Endodermal cell (in vitro differentiated cells): ENCODE measurements at regions not wholly inside any gene's neighbourhood (a gene's known extent, or its start where the extent isn't known, plus 50 kb on each side); places are given as distances from the start of the nearest gene placed in this dataset.

Experiments used
- DNase-seq: peaks from one replicate; pipeline ENCODE4 v3.0.0-alpha.2; 2017
- H3K27ac ChIP-seq: 2 replicates; pipeline ENCODE4 v1.5.1; 2013; ENCODE audit warnings: mild to moderate bottlenecking, low read depth, low read length, moderate library complexity
- H3K27me3 ChIP-seq: 2 replicates; pipeline ENCODE4 v1.6.1; 2013; ENCODE audit warnings: mild to moderate bottlenecking, low read length, moderate library complexity; ENCODE audit not compliant: insufficient read depth, control insufficient read depth, poor library complexity, severe bottlenecking
- H3K36me3 ChIP-seq: 2 replicates; pipeline ENCODE4 v1.7.0; 2013; ENCODE audit warnings: mild to moderate bottlenecking, low read length, moderate library complexity; ENCODE audit not compliant: control insufficient read depth, insufficient read depth
- H3K4me1 ChIP-seq: one replicate; pipeline ENCODE4 v1.7.0; 2013; ENCODE audit warnings: low read length; ENCODE audit not compliant: control insufficient read depth, insufficient read depth
- H3K4me3 ChIP-seq: 2 replicates; pipeline ENCODE4 v1.5.1; 2013; ENCODE audit warnings: mild to moderate bottlenecking, low read length, moderate library complexity
- H3K9ac ChIP-seq: 2 replicates; pipeline ENCODE4 v1.6.1; 2013; ENCODE audit warnings: mild to moderate bottlenecking, low read length, moderate library complexity; ENCODE audit not compliant: poor library complexity, severe bottlenecking; ENCODE audit errors: extremely low read depth
- H3K9me3 ChIP-seq: 2 replicates; pipeline ENCODE4 v1.6.1; 2013; ENCODE audit warnings: mild to moderate bottlenecking, low read length, moderate library complexity; ENCODE audit not compliant: control insufficient read depth
- H3K27ac Mint-ChIP-seq: 2 replicates; pipeline ENCODE4 v1.8.0; 2020; ENCODE audit warnings: mixed read lengths
- H3K27me3 Mint-ChIP-seq: 2 replicates; pipeline ENCODE4 v1.8.0; 2021; ENCODE audit warnings: mild to moderate bottlenecking, mixed read lengths; ENCODE audit not compliant: insufficient read depth
- H3K36me3 Mint-ChIP-seq: 2 replicates; pipeline ENCODE4 v1.8.0; 2020; ENCODE audit warnings: low read depth, mixed read lengths
- H3K4me1 Mint-ChIP-seq: 2 replicates; pipeline ENCODE4 v1.8.0; 2020; ENCODE audit warnings: mixed read lengths
- H3K4me3 Mint-ChIP-seq: 2 replicates; pipeline ENCODE4 v1.8.0; 2020; ENCODE audit warnings: mild to moderate bottlenecking, moderate library complexity, mixed read lengths
- H3K9me3 Mint-ChIP-seq: 2 replicates; pipeline ENCODE4 v1.8.0; 2020; ENCODE audit warnings: mild to moderate bottlenecking, mixed read lengths
- WGBS, 2 experiments: methylation state at CpG; one replicate each; pipeline versions ENCODE4 v1.1.5 to v1.1.7; 2013; ENCODE audit warnings: missing lambda C conversion rate in 2 of 2, mixed read lengths in 1 of 2; ENCODE audit not compliant: insufficient coverage in 1 of 2, insufficient read length in 1 of 2; 5-methylcytosine and 5-hydroxymethylcytosine counted together
- TF ChIP-seq, protein P1 (sequence below): fragments of 200-600 bp; sonication (generic); conservative IDR thresholded peaks from 2 replicates; pipeline ENCODE4 v1.5.0; 2021; ENCODE audit warnings: antibody characterized with exemption, mild to moderate bottlenecking

DNA sequence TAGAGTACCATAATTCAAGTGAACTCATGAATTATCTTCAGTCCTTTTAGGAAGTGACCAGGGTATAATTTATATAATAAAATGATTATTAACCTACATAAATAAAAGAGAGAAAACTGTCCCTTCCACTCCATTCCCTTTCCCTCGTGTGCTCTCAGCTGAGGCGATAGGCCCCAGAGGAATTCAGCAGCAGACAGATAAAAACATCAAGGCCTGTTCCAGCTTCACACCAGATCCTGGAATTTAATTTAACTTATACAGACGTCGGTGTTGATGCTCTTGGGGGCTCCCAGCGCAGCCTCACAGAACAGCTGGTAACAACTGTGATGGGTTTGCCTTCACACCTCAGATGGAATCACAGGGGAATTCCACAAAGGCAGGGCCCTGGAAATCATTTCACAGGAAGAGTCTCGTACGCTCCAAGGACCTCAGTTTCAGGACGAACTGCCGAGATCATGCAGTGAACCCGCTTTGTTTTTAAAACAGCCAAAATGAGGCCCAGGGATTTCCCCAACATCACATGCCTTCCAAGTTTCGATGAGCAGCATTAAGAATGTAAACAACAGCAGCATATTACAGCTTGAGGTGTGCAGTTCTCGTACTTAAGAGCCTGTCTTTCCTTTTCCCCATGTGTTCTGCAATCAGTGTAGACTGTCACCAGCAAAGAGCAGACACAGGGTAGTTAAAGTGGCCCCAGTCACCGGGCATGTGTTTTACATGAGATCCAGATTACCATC lies 73.6 kb upstream of the ALDH1B1 start:
- H3K9me3 ChIP-seq = no peaks in the 10 kb centered on the region
- Mint-ChIP-seq H3K27ac (no peak overlapping the region), H3K36me3 (peaks cover 3% of the 10 kb centered on the region), H3K9me3 (peaks cover 6% of the 10 kb centered on the region), H3K27me3 (peaks cover 26% of the 10 kb centered on the region), H3K4me1 (peaks cover 5% of the 10 kb centered on the region), H3K4me3 (no peak overlapping the region)
- WGBS, 2 experiments = 82 to 84% methylated on average over 11 to 13 of the region's 13 CpGs
- no peaks in the 10 kb centered on the region for H3K4me1 ChIP-seq
- TF ChIP-seq, protein P1, sequence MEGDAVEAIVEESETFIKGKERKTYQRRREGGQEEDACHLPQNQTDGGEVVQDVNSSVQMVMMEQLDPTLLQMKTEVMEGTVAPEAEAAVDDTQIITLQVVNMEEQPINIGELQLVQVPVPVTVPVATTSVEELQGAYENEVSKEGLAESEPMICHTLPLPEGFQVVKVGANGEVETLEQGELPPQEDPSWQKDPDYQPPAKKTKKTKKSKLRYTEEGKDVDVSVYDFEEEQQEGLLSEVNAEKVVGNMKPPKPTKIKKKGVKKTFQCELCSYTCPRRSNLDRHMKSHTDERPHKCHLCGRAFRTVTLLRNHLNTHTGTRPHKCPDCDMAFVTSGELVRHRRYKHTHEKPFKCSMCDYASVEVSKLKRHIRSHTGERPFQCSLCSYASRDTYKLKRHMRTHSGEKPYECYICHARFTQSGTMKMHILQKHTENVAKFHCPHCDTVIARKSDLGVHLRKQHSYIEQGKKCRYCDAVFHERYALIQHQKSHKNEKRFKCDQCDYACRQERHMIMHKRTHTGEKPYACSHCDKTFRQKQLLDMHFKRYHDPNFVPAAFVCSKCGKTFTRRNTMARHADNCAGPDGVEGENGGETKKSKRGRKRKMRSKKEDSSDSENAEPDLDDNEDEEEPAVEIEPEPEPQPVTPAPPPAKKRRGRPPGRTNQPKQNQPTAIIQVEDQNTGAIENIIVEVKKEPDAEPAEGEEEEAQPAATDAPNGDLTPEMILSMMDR = no peak
- no peak for DNase-seq
- peaks cover 5% of the 10 kb centered on the region for H3K27me3 ChIP-seq
- no peak overlapping the region for H3K9ac ChIP-seq
- no peak overlapping the region for H3K4me3 ChIP-seq
- H3K36me3 ChIP-seq = no peaks in the 10 kb centered on the region
- no peak overlapping the region for H3K27ac ChIP-seq

DNA sequence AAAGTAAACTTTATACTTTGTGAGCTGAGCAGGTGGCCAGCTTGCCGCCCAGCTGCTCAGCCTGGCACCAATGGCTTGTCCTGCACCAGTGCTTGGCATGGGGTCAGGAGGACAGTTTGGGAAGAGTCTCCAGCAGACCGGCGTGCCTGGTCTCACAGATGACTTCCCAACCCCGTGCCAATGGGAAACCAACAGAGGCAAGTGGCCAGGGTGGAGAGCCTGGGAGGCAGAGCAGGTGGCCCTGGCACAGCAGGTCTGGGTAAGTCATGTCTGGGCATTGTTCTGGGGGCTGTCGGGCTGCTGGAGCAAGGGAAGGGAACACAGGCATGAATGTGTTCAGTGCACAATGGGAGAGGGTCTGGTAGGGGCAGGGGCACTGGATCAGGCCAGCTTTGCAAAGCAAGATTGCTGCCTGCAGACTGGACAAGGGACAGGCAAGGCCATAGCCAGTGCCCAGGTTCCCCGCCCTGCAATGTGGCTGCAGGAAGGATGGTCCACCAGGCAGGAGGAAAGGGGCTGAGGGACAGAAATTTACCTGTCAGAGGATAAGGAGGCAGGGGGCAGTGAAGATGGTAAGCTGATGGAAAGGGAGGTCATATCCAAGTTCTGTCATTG lies 76.2 kb upstream of the ALDH1B1 start:
- Histone ChIP-seq H3K9me3 (no peaks in the 10 kb centered on the region), H3K4me1 (no peaks in the 10 kb centered on the region), H3K27ac (no peak overlapping the region), H3K9ac (no peak overlapping the region), H3K27me3 (peaks cover 5% of the 10 kb centered on the region), H3K36me3 (no peaks in the 10 kb centered on the region), H3K4me3 (no peak overlapping the region)
- 91 to 96% methylated on average over 3 to 6 of the region's 6 CpGs for WGBS, 2 experiments
- Mint-ChIP-seq H3K4me1 (peaks cover 5% of the 10 kb centered on the region), H3K4me3 (no peak overlapping the region), H3K27ac (no peak overlapping the region), H3K27me3 (peaks cover 35% of the 10 kb centered on the region), H3K9me3 (no peaks in the 10 kb centered on the region), H3K36me3 (no peaks in the 10 kb centered on the region)
- TF ChIP-seq, protein P1 = no peak
- DNase-seq = no peak

DNA sequence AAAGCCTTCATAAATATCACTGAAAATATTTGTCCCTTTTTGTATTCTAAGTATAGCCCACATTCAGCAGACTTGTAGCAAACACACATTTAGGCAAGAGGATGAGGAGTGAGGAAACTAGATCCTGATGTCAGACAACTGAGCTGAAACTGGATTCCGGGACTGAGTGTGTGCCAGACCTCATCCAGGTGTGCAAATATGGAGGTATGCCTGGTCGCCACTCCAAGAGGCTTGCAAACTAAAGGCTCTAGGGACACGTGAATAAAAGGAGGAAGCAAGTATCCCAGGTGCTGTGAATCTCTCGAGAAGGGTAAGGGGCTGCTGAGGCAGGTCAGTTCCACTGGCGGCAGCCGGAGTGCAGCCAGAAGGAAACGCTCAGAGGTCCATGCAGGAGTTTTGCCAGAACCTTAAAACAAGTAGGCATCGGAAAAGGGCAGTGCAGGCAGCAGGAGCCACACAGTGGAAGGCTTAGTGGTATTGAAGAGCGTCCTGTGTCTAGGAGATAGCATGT lies 77.4 kb upstream of the ALDH1B1 start:
- DNase-seq = no peak

More for the DNA sequence above, 77.4 kb upstream of the ALDH1B1 start:
- Mint-ChIP-seq H3K36me3 (no peaks in the 10 kb centered on the region), H3K27ac (no peak overlapping the region), H3K4me1 (peaks cover 15% of the 10 kb centered on the region), H3K27me3 (peaks cover 33% of the 10 kb centered on the region), H3K9me3 (no peaks in the 10 kb centered on the region), H3K4me3 (no peak overlapping the region)
- Histone ChIP-seq H3K4me3 (no peak overlapping the region), H3K9ac (no peak overlapping the region), H3K36me3 (no peaks in the 10 kb centered on the region), H3K27me3 (peaks cover 5% of the 10 kb centered on the region), H3K27ac (no peak overlapping the region), H3K4me1 (peaks cover 8% of the 10 kb centered on the region), H3K9me3 (no peaks in the 10 kb centered on the region)
- 85 to 91% methylated on average over 8 to 9 of the region's 9 CpGs for WGBS, 2 experiments
- TF ChIP-seq, protein P1 = no peak
